ENCODE measurements at regions not wholly inside any gene's neighbourhood (a gene's known extent, or its start where the extent isn't known, plus 50 kb on each side); places are given as distances from the start of the nearest gene placed in this dataset.
"Not testable (repeated sequence)": the region's sequence is repeated elsewhere in the genome, so short reads cannot be mapped to it uniquely, and the experiment has no call there.

DNA sequence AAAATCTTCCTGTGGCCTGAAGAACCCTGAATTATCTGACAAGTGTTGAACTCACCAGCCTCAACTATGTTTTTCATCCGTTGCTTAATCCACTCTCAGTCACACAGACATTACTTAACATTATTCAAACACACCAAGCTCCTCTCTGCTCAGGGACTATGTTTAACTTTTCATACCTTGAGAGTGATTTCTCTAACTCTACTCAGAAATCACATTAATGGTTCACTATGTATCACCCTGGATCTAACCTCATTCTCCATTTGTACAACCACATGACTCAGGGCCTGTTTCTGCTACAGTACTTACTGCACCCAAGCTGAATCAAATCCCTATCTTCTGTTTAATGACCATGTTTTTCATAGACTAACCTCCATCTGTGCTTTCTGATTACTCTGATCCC, 553.7 kb upstream of the PRR20A start:
- H3K4me3 ChIP-seq (replicated peaks in 1 of 3): no peak overlapping the region
- TF ChIP-seq POLR2A (IDR thresholded peaks at IDR 0.05): no peak
- TF ChIP-seq, protein P1, sequence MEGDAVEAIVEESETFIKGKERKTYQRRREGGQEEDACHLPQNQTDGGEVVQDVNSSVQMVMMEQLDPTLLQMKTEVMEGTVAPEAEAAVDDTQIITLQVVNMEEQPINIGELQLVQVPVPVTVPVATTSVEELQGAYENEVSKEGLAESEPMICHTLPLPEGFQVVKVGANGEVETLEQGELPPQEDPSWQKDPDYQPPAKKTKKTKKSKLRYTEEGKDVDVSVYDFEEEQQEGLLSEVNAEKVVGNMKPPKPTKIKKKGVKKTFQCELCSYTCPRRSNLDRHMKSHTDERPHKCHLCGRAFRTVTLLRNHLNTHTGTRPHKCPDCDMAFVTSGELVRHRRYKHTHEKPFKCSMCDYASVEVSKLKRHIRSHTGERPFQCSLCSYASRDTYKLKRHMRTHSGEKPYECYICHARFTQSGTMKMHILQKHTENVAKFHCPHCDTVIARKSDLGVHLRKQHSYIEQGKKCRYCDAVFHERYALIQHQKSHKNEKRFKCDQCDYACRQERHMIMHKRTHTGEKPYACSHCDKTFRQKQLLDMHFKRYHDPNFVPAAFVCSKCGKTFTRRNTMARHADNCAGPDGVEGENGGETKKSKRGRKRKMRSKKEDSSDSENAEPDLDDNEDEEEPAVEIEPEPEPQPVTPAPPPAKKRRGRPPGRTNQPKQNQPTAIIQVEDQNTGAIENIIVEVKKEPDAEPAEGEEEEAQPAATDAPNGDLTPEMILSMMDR (IDR thresholded peaks at IDR 0.05): no peak
- H3K4me1 ChIP-seq: no peaks in the 10 kb centered on the region
- DNase-seq: no peak
- intact Hi-C loops (cut with DNase I): no loop called here
- WGBS, 2 donors: 67 to 83% methylated on average over 1 of the region's 1 CpG
- H3K36me3 ChIP-seq: no peaks in the 10 kb centered on the region
- no peaks in the 10 kb centered on the region for H3K27me3 ChIP-seq
- H3K9me3 ChIP-seq: no peaks in the 10 kb centered on the region
- H3K27ac ChIP-seq: no peak overlapping the region

- Histone ChIP-seq H3K27me3 (no peaks in the 10 kb centered on the region), H3K4me1 (no peaks in the 10 kb centered on the region), H3K9me3 (no peaks in the 10 kb centered on the region), H3K36me3 (no peaks in the 10 kb centered on the region), H3K27ac (no peak overlapping the region), H3K4me3 (replicated peaks in 1 of 3) (no peak overlapping the region)
- no peak for DNase-seq
- WGBS, 2 donors: 92 to 95% methylated on average over 4 of the region's 4 CpGs
- TF ChIP-seq POLR2A (IDR thresholded peaks at IDR 0.05): no peak
- TF ChIP-seq, protein P1 (IDR thresholded peaks at IDR 0.05): no peak
- intact Hi-C loops (cut with DNase I): no loop called here
Observed at GRCh38 chr13:56615572-56615971, 525.1 kb upstream of the PRR20A start.

- Histone ChIP-seq H3K4me3 (replicated peaks in 1 of 3) (no peak overlapping the region), H3K9me3 (no peaks in the 10 kb centered on the region), H3K27ac (no peak overlapping the region), H3K27me3 (no peaks in the 10 kb centered on the region), H3K36me3 (no peaks in the 10 kb centered on the region), H3K4me1 (no peaks in the 10 kb centered on the region)
- TF ChIP-seq, protein P1 (IDR thresholded peaks at IDR 0.05): no peak
- no peak for TF ChIP-seq POLR2A (IDR thresholded peaks at IDR 0.05)
- no peak for DNase-seq
- WGBS, 2 donors: 81 to 93% methylated on average over 4 of the region's 4 CpGs
- intact Hi-C loops (cut with DNase I): no loop called here
Observed at GRCh38 chr13:56622840-56623239, 517.9 kb upstream of the PRR20A start.

DNA sequence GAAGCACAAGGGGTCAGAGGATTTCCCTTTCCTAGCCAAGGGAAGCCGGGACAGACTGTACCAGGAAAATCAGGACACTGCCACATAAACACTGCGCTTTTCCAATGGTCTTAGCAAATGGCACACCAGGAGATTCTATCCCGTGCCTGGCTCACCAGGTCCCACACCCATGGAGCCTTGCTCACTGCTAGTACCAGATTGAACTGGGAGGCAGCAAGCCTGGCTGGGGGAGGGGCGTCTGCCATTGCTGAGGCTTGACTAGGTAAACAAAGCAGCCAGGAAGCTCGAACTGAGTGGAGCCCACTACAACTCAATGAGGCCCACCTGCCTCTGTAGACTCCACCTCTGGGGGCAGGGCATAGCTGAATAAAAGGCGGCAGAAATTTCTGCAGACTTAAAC, 511.8 kb upstream of the PRR20A start:
- intact Hi-C loops (cut with DNase I); H3K4me3 ChIP-seq (replicated peaks in 1 of 3); H3K9me3 ChIP-seq; H3K27me3 ChIP-seq; DNase-seq; H3K4me1 ChIP-seq; H3K36me3 ChIP-seq; H3K27ac ChIP-seq: not testable (repeated sequence)
- WGBS, 2 donors: 80 to 86% methylated on average over 6 of the region's 6 CpGs

- intact Hi-C loops (cut with DNase I); DNase-seq; H3K4me1 ChIP-seq; H3K36me3 ChIP-seq; H3K27me3 ChIP-seq; H3K27ac ChIP-seq; H3K9me3 ChIP-seq; H3K4me3 ChIP-seq (replicated peaks in 1 of 3): not testable (repeated sequence)
- 86 to 87% methylated on average over 3 of the region's 3 CpGs for WGBS, 2 donors
Observed at GRCh38 chr13:56631060-56631459, 509.7 kb upstream of the PRR20A start.

GRCh38 chr13:56653043-56653442, 487.7 kb upstream of the PRR20A start:
- no peaks in the 10 kb centered on the region for H3K36me3 ChIP-seq
- no peak overlapping the region for H3K27ac ChIP-seq
- WGBS, 2 donors: 71 to 86% methylated on average over 2 of the region's 2 CpGs
- no peaks in the 10 kb centered on the region for H3K9me3 ChIP-seq
- intact Hi-C loops (cut with DNase I): no loop called here
- H3K4me3 ChIP-seq (replicated peaks in 1 of 3): no peak overlapping the region
- no peak for TF ChIP-seq POLR2A (IDR thresholded peaks at IDR 0.05)
- TF ChIP-seq, protein P1 (IDR thresholded peaks at IDR 0.05): no peak
- no peak for DNase-seq
- H3K27me3 ChIP-seq: no peaks in the 10 kb centered on the region
- H3K4me1 ChIP-seq: no peaks in the 10 kb centered on the region

Data from thyroid gland (tissue), 4 donors.